ENCODE measurements at regions not wholly inside any gene's neighbourhood (a gene's known extent, or its start where the extent isn't known, plus 50 kb on each side); places are given as distances from the start of the nearest gene placed in this dataset.

DNA sequence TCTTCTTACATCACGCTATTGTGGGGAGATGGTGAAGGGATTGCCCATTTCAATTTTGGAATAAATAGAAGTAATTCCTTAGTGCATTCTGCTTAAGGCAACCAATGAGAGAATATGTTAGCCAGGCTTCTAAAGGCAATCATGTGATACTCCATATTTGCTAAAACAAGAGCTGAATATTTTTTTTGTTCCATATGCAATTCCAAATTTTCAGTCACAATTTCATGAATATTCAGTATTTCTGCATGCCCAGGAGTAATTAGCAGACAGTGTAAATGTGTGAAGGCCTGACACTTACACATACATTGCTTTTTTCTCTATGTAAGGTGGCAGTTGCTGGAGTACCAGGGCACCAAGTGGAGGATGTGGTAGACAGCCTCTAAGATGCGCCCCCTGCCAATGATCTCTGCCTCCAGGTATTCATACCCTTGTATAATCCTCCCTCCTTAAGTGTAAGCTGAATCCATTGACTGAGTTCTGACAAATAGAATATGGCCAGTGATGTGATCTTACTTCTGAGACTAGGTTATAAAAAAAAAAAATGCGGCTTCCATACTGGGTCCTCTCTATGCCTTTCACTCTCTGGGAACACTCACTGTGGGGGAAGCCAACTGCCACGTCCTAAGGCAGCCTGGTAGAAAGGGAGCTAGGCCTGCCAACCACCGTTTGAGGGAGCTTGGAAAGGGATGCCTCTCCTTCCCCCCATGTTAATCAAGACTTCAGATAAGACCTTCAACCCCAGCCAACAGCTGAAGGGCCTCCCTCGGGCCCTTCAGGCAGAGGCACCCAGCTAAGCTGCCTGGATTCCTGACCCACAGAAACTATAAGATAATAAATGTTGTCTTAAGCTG, 62.7 kb upstream of the PTGR2 start:
- H3K4me3 ChIP-seq (ENCODE audit: low read depth, low read length), result no peak overlapping the region

DNA sequence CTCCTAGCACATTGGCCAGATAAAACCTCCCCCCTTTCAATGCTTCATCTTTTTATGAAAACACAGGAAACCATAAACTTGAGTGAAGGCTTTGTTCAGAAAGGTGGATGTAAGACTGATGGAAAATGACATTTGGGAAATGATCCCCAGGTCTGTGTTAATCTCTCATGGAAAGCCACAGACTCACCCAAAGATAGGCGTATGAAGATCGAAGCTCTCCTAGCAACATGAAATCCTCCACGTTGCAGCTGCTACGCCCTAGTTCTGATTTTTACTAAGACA, 63.4 kb upstream of the PTGR2 start:
- ChIA-PET CTCF (interaction anchor here (0.8 kb wide), 1 partner anchor 261 kb away, joined by 3 read pairs; no protein-coding TSS in a partner anchor), POLR2A (interaction anchor here (0.6 to 2.4 kb wide), 3 partner anchors 13 to 30 kb away, joined by 4 to 9 read pairs (median 8); a partner anchor contains a TSS)
- Histone ChIP-seq H3K9me3 (ENCODE audit: control insufficient read depth, insufficient read depth, low read length) (no peaks in the 10 kb centered on the region; the same call in 1 of the 2 replicates), H3K4me3 (ENCODE audit: low read depth, low read length) (peak overlapping the region; percentile 68), H3K27ac (ENCODE audit: low read depth, low read length) (no peak overlapping the region), H3K27me3 (ENCODE audit: control insufficient read depth, insufficient read depth, low read length) (no peaks in the 10 kb centered on the region)
- no peak for DNase-seq (ENCODE audit: low read depth, low spot score)
- TF ChIP-seq, protein P1, sequence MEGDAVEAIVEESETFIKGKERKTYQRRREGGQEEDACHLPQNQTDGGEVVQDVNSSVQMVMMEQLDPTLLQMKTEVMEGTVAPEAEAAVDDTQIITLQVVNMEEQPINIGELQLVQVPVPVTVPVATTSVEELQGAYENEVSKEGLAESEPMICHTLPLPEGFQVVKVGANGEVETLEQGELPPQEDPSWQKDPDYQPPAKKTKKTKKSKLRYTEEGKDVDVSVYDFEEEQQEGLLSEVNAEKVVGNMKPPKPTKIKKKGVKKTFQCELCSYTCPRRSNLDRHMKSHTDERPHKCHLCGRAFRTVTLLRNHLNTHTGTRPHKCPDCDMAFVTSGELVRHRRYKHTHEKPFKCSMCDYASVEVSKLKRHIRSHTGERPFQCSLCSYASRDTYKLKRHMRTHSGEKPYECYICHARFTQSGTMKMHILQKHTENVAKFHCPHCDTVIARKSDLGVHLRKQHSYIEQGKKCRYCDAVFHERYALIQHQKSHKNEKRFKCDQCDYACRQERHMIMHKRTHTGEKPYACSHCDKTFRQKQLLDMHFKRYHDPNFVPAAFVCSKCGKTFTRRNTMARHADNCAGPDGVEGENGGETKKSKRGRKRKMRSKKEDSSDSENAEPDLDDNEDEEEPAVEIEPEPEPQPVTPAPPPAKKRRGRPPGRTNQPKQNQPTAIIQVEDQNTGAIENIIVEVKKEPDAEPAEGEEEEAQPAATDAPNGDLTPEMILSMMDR (IDR thresholded peaks at IDR 0.05; ENCODE audit: low read depth, low read length), result no peak

More for the DNA sequence above, 62.7 kb upstream of the PTGR2 start:
- Histone ChIP-seq H3K27ac (ENCODE audit: low read depth, low read length) (peak overlapping the region; percentile 89), H3K9me3 (ENCODE audit: control insufficient read depth, insufficient read depth, low read length) (no peaks in the 10 kb centered on the region; the same call in 1 of the 2 replicates), H3K27me3 (ENCODE audit: control insufficient read depth, insufficient read depth, low read length) (no peaks in the 10 kb centered on the region)
- DNase-seq (ENCODE audit: low read depth, low spot score), result no peak
- TF ChIP-seq, protein P1 (IDR thresholded peaks at IDR 0.05; ENCODE audit: low read depth, low read length), result no peak
- ChIA-PET POLR2A (interaction anchor here (0.6 to 2.4 kb wide), 2 partner anchors 14 to 29 kb away, joined by 4 to 9 read pairs; a partner anchor contains a TSS), CTCF (interaction anchor here (0.8 kb wide), 2 partner anchors 31 to 261 kb away, joined by 3 read pairs; no protein-coding TSS in a partner anchor)

DNA sequence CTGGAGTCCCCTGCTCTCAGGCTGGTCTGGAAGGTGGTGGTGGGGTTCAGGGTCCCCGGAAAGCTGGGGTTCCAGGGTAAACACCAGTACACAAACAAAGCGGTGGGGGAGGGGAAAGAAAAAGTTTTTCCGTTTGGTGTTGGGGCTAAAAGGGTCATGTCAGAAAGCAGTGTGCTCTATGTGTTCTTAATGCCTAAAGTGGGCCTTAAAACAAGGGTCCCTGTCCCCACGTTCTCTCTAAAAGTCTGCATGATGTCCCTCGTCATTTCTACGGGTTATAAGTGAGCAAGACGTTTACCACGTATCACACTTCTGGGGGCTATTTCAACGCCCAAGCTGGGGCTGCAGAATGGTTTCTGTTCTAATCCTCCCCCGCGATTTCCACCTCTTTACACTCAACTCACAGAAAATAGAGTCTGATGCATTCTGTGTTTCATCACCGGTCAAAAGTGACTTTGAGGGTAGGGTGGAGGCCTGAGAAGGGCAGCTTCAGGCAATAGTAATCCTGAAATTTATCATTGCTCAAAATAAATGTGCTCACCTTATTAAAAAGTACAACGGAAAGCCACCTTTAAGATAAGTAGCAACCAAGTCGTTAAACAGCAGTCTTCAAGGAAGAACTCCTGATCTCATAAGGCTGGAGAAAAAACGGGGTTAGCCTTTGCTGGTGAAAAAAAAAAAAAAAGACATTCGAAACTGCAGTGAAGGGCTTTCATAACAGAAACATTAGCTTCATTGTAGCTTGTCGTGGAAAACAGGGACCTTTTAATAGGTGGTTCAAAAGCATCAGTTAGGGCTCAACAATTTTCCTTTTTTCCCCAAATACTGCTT, 63.9 kb upstream of the PTGR2 start:
- ChIA-PET POLR2A (interaction anchor here (0.6 to 2.4 kb wide), 4 partner anchors 9 to 29 kb away, joined by 4 to 11 read pairs (median 8); a partner anchor contains a TSS), CTCF (interaction anchor here (0.8 kb wide), 1 partner anchor 262 kb away, joined by 3 read pairs; no protein-coding TSS in a partner anchor)
- no peak for DNase-seq (ENCODE audit: low read depth, low spot score)
- H3K4me3 ChIP-seq (ENCODE audit: low read depth, low read length), result peak overlapping the region; percentile 68
- TF ChIP-seq, protein P1 (IDR thresholded peaks at IDR 0.05; ENCODE audit: low read depth, low read length), result no peak
- H3K27me3 ChIP-seq (ENCODE audit: control insufficient read depth, insufficient read depth, low read length), result no peaks in the 10 kb centered on the region
- peak overlapping the region; percentile 95 for H3K27ac ChIP-seq (ENCODE audit: low read depth, low read length)
- no peaks in the 10 kb centered on the region; the same call in 1 of the 2 replicates for H3K9me3 ChIP-seq (ENCODE audit: control insufficient read depth, insufficient read depth, low read length)

DNA sequence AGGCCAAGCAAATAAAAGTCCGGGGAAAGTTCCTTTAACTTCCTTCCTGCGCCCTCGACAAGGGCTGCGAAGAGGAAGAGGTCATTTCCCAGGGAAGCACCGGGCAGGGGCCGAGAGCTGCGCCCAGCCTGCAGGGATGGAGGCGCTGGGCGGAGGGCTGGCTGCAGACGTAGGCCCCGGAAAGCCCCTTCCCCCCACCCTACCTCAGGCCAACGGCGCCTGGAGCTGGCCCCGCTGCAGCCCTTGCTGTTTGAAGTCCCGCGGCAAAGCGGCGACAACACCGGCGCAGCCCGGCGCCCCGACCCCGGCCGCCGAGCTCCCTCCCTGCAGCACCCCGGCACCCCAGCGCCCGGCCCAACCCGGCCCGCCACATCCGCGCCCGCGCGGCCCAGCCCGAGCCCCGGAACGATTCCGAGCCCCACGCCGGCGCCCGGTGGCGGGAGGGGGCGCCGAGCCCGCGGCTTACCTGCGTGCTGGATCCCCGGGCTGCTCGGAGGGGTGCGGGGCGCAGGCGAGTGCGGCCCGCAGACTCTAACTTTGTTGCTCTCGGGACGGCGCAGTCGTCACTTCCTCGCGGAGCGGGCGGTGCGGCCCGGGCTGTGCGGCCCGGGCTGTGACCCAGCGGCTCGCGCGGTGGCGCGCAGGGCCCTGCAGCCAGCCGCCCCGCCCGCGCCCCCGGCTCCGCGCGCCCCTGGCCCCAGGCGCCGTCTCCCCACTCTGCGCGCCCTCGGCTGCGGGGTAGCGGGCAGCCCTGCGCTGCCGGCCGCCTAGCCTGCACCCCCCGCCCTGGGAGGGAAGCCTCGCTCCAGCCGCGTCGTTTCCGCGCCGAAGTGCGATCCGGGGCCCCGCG, 64.8 kb upstream of the PTGR2 start:
- DNase-seq (ENCODE audit: low read depth, low spot score), result no peak
- Histone ChIP-seq H3K9me3 (ENCODE audit: control insufficient read depth, insufficient read depth, low read length) (no peaks in the 10 kb centered on the region; the same call in 1 of the 2 replicates), H3K4me3 (ENCODE audit: low read depth, low read length) (peak overlapping the region; percentile 68), H3K27ac (ENCODE audit: low read depth, low read length) (peak overlapping the region; percentile 98), H3K27me3 (ENCODE audit: control insufficient read depth, insufficient read depth, low read length) (no peaks in the 10 kb centered on the region)
- ChIA-PET POLR2A (interaction anchor here (0.6 to 3.4 kb wide), 8 partner anchors 10 to 175 kb away, joined by 3 to 50 read pairs (median 6); partner anchors contain the start of genes ACOT6 and PTGR2), CTCF (interaction anchor here (1.1 kb wide), 1 partner anchor 30 kb away, joined by 3 read pairs; no protein-coding TSS in a partner anchor)
- TF ChIP-seq, protein P1 (IDR thresholded peaks at IDR 0.05; ENCODE audit: low read depth, low read length), result no peak
